HG03439 (cell line): ENCODE measurements at regions not wholly inside any gene's neighbourhood (a gene's known extent, or its start where the extent isn't known, plus 50 kb on each side); places are given as distances from the start of the nearest gene placed in this dataset.
A peak's percentile ranks its signal among the peaks of the same experiment; 100 is the strongest.

Experiments
- ATAC-seq: cut with Tn5 transposase; IDR thresholded peaks from one replicate; pipeline ENCODE4 v1.9.1; 2021; ENCODE audit warnings: mild to moderate bottlenecking, moderate library complexity; ENCODE audit not compliant: unreplicated experiment

GRCh38 chr22:22045571-22046335, 63.2 kb upstream of the TOP3B start:
- no peak for ATAC-seq

- no peak for ATAC-seq
Measured at GRCh38 chr22:22044153-22044552, 61.6 kb upstream of the TOP3B start.

GRCh38 chr22:22043296-22044078, 60.9 kb upstream of the TOP3B start:
- peak; percentile 45 for ATAC-seq

GRCh38 chr22:22042599-22043295, 60.2 kb upstream of the TOP3B start:
- ATAC-seq: no peak

- no peak for ATAC-seq
Measured at GRCh38 chr22:22042009-22042408, 59.4 kb upstream of the TOP3B start.

- ATAC-seq: no peak
Measured at GRCh38 chr22:22040908-22041307, 58.3 kb upstream of the TOP3B start.

GRCh38 chr22:22040472-22040871, 57.9 kb upstream of the TOP3B start:
- no peak for ATAC-seq

- ATAC-seq: no peak
Measured at GRCh38 chr22:22039286-22040074, 56.9 kb upstream of the TOP3B start.

- no peak for ATAC-seq
Measured at GRCh38 chr22:22038178-22038880, 55.7 kb upstream of the TOP3B start.

GRCh38 chr22:22037740-22038139, 55.2 kb upstream of the TOP3B start:
- ATAC-seq: no peak

GRCh38 chr22:22037229-22037628, 54.6 kb upstream of the TOP3B start:
- ATAC-seq: no peak

- ATAC-seq: no peak
Measured at GRCh38 chr22:22036588-22036987, 54.0 kb upstream of the TOP3B start.

- no peak for ATAC-seq
Measured at GRCh38 chr22:22035771-22036314, 53.3 kb upstream of the TOP3B start.

GRCh38 chr22:22035203-22035602, 52.6 kb upstream of the TOP3B start:
- no peak for ATAC-seq

GRCh38 chr22:22034469-22035132, 52.0 kb upstream of the TOP3B start:
- no peak for ATAC-seq

GRCh38 chr22:22033803-22034468, 51.3 kb upstream of the TOP3B start:
- ATAC-seq: no peak

GRCh38 chr22:22032906-22033802, 50.6 kb upstream of the TOP3B start:
- no peak for ATAC-seq
